OCI-LY7 (cell line): ENCODE measurements at regions not wholly inside any gene's neighbourhood (a gene's known extent, or its start where the extent isn't known, plus 50 kb on each side); places are given as distances from the start of the nearest gene placed in this dataset.

Experiments
- BruUV-seq: library from RNA; stranded (reverse); fragments of 400-500 nt; replicated peaks from 2 replicates; lab custom pipeline; 2021; lab: Mats Ljungman, UMichigan
- CTCF ChIA-PET: fragments of 300-600 bp; sonication (Branson Sonifier 250); formaldehyde crosslinking; loops from one replicate; lab custom pipeline; 2022; ENCODE audit warnings: antibody characterized with exemption; ENCODE audit not compliant: unreplicated experiment; lab: Charles Lee
- POLR2A ChIA-PET: fragments of 300-600 bp; sonication (Branson Sonifier 250); formaldehyde crosslinking; loops from one replicate; lab custom pipeline; 2022; ENCODE audit warnings: antibody characterized with exemption; lab: Charles Lee
- DNase-seq: peaks from one replicate; pipeline ENCODE4 v3.0.0-alpha.2; 2015; ENCODE audit warnings: low spot score
- H2AFZ ChIP-seq: fragments of 200-600 bp; sonication (generic), shearing (Covaris generic); 2 replicates; pipeline ENCODE4 v1.6.1; 2014; ENCODE audit warnings: mild to moderate bottlenecking, antibody characterized with exemption, low read length, moderate library complexity
- H3K27ac ChIP-seq: fragments of 200-600 bp; sonication (generic); 2 replicates; pipeline ENCODE4 v1.5.1; 2014; ENCODE audit warnings: mixed run types, low read depth, mild to moderate bottlenecking, moderate library complexity, low read length, inconsistent platforms; ENCODE audit not compliant: poor library complexity, severe bottlenecking
- H3K36me3 ChIP-seq: fragments of 200-600 bp; sonication (generic); 2 replicates; pipeline ENCODE4 v1.6.1; 2014; ENCODE audit warnings: mild to moderate bottlenecking, antibody characterized with exemption, low read length, moderate library complexity, mixed read lengths; ENCODE audit not compliant: insufficient read depth
- H3K4me1 ChIP-seq: fragments of 200-600 bp; sonication (generic); 2 replicates; pipeline ENCODE4 v1.5.1; 2014; ENCODE audit warnings: mild to moderate bottlenecking, low read length; ENCODE audit not compliant: insufficient read depth, poor library complexity, severe bottlenecking
- H3K4me2 ChIP-seq: fragments of 200-600 bp; sonication (generic); 2 replicates; pipeline ENCODE4 v1.6.1; 2014; ENCODE audit warnings: mild to moderate bottlenecking, low read length
- H3K4me3 ChIP-seq: fragments of 200-600 bp; sonication (generic); 2 replicates; pipeline ENCODE4 v1.5.1; 2014; ENCODE audit warnings: mild to moderate bottlenecking, low read depth, low read length; ENCODE audit not compliant: poor library complexity, severe bottlenecking
- H3K79me2 ChIP-seq: fragments of 200-600 bp; sonication (generic); 2 replicates; pipeline ENCODE4 v1.6.1; 2016; ENCODE audit warnings: low read depth, mild to moderate bottlenecking, low read length, moderate library complexity, mixed read lengths; ENCODE audit not compliant: insufficient read depth
- H3K9me2 ChIP-seq: fragments of 200-600 bp; sonication (generic); 2 replicates; pipeline ENCODE4 v1.6.1; 2016; ENCODE audit warnings: mild to moderate bottlenecking, low read length, mixed read lengths; ENCODE audit not compliant: insufficient read depth
- H3K9me3 ChIP-seq: fragments of 200-600 bp; sonication (generic); 2 replicates; pipeline ENCODE4 v1.6.1; 2014; ENCODE audit warnings: mild to moderate bottlenecking, mixed run types, low read length, mixed read lengths
- H4K20me1 ChIP-seq: fragments of 200-600 bp; sonication (generic); 2 replicates; pipeline ENCODE4 v1.6.1; 2014; ENCODE audit warnings: mild to moderate bottlenecking, antibody characterized with exemption, low read length, moderate library complexity, mixed read lengths; ENCODE audit not compliant: insufficient read depth
- EZH2phosphoT487 ChIP-seq: fragments of 200-600 bp; sonication (generic); IDR thresholded peaks from 2 replicates; pipeline ENCODE4 v1.6.1; 2018; ENCODE audit warnings: low read depth, borderline replicate concordance, mild to moderate bottlenecking, mixed run types, antibody characterized with exemption, low read length, moderate library complexity, mixed read lengths
- intact Hi-C: fragments of 100-400 bp; cut with micrococcal nuclease; formaldehyde crosslinking; loops from one replicate; pipeline ENCODE4 v1.10.0; 2022; ENCODE audit not compliant: unreplicated experiment
- TF ChIP-seq, protein P1 (sequence below): fragments of 200-600 bp; sonication (generic); conservative IDR thresholded peaks from 2 replicates; pipeline ENCODE4 v1.5.1; 2014; ENCODE audit warnings: mild to moderate bottlenecking, antibody characterized with exemption, low read length, moderate library complexity, mixed read lengths

DNA sequence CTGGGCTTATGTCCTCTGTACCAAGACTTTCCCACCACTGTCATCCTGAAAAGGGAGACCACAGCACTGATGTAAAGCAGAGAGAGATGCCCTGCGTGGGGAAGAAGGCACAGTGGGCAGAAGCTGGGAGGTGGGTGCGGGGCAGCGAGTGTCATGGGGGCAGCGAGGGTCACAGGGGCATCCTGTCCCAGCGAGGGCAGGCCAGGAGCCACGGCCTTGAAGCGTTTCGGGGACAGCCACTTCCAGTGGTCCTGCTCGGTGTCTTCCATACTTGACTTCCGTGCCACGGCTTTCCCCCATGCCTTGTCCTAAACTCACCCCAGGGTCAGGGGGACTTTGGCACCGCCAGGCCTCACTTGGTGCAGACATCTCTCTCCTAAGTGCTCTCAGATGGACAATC lies 1121.3 kb downstream of the TBC1D22A start:
- no peak overlapping the region for H3K4me2 ChIP-seq
- BruUV-seq = no TSS peak
- no peaks in the 10 kb centered on the region for H3K4me1 ChIP-seq
- no peaks in the 10 kb centered on the region for H3K9me3 ChIP-seq
- H2AFZ ChIP-seq = no peak overlapping the region
- no peak for DNase-seq
- POLR2A ChIA-PET = no interaction called here
- no peak overlapping the region for H3K4me3 ChIP-seq
- intact Hi-C loops = no loop called here
- H3K9me2 ChIP-seq = no peaks in the 10 kb centered on the region
- no peak overlapping the region for H3K27ac ChIP-seq
- CTCF ChIA-PET = no interaction called here
- H3K36me3 ChIP-seq = no peaks in the 10 kb centered on the region
- no peaks in the 10 kb centered on the region for H4K20me1 ChIP-seq
- H3K79me2 ChIP-seq = no peaks in the 10 kb centered on the region
- TF ChIP-seq EZH2phosphoT487 = no peak

- no peak for TF ChIP-seq EZH2phosphoT487
- TF ChIP-seq, protein P1, sequence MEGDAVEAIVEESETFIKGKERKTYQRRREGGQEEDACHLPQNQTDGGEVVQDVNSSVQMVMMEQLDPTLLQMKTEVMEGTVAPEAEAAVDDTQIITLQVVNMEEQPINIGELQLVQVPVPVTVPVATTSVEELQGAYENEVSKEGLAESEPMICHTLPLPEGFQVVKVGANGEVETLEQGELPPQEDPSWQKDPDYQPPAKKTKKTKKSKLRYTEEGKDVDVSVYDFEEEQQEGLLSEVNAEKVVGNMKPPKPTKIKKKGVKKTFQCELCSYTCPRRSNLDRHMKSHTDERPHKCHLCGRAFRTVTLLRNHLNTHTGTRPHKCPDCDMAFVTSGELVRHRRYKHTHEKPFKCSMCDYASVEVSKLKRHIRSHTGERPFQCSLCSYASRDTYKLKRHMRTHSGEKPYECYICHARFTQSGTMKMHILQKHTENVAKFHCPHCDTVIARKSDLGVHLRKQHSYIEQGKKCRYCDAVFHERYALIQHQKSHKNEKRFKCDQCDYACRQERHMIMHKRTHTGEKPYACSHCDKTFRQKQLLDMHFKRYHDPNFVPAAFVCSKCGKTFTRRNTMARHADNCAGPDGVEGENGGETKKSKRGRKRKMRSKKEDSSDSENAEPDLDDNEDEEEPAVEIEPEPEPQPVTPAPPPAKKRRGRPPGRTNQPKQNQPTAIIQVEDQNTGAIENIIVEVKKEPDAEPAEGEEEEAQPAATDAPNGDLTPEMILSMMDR = no peak
Measured at GRCh38 chr22:47879346-47879745, 1116.9 kb downstream of the TBC1D22A start.

GRCh38 chr22:47878460-47878859 lies 1116.0 kb downstream of the TBC1D22A start:
- no peak overlapping the region for H2AFZ ChIP-seq
- TF ChIP-seq EZH2phosphoT487 = no peak
- TF ChIP-seq, protein P1 = no peak
- no peaks in the 10 kb centered on the region for H4K20me1 ChIP-seq
- H3K36me3 ChIP-seq = no peaks in the 10 kb centered on the region
- peaks cover 29% of the 10 kb centered on the region for H3K4me1 ChIP-seq
- H3K9me2 ChIP-seq = no peaks in the 10 kb centered on the region
- CTCF ChIA-PET = no interaction called here
- no peak overlapping the region for H3K27ac ChIP-seq
- no TSS peak for BruUV-seq
- no peak overlapping the region for H3K4me2 ChIP-seq
- POLR2A ChIA-PET = no interaction called here
- intact Hi-C loops = no loop called here
- H3K79me2 ChIP-seq = no peaks in the 10 kb centered on the region
- no peak overlapping the region for H3K4me3 ChIP-seq
- H3K9me3 ChIP-seq = no peaks in the 10 kb centered on the region
- no peak for DNase-seq

More at GRCh38 chr22:47879346-47879745, 1116.9 kb downstream of the TBC1D22A start:
- BruUV-seq = no TSS peak
- Histone ChIP-seq H3K4me2 (no peak overlapping the region), H3K27ac (no peak overlapping the region), H4K20me1 (no peaks in the 10 kb centered on the region), H3K36me3 (no peaks in the 10 kb centered on the region), H2AFZ (no peak overlapping the region), H3K79me2 (no peaks in the 10 kb centered on the region), H3K9me3 (no peaks in the 10 kb centered on the region), H3K4me3 (no peak overlapping the region), H3K9me2 (no peaks in the 10 kb centered on the region), H3K4me1 (peaks cover 20% of the 10 kb centered on the region)
- ChIA-PET CTCF (no interaction called here), POLR2A (no interaction called here)
- DNase-seq = no peak
- intact Hi-C loops = no loop called here
